ENCODE measurements at regions not wholly inside any gene's neighbourhood (a gene's known extent, or its start where the extent isn't known, plus 50 kb on each side); places are given as distances from the start of the nearest gene placed in this dataset.

DNA sequence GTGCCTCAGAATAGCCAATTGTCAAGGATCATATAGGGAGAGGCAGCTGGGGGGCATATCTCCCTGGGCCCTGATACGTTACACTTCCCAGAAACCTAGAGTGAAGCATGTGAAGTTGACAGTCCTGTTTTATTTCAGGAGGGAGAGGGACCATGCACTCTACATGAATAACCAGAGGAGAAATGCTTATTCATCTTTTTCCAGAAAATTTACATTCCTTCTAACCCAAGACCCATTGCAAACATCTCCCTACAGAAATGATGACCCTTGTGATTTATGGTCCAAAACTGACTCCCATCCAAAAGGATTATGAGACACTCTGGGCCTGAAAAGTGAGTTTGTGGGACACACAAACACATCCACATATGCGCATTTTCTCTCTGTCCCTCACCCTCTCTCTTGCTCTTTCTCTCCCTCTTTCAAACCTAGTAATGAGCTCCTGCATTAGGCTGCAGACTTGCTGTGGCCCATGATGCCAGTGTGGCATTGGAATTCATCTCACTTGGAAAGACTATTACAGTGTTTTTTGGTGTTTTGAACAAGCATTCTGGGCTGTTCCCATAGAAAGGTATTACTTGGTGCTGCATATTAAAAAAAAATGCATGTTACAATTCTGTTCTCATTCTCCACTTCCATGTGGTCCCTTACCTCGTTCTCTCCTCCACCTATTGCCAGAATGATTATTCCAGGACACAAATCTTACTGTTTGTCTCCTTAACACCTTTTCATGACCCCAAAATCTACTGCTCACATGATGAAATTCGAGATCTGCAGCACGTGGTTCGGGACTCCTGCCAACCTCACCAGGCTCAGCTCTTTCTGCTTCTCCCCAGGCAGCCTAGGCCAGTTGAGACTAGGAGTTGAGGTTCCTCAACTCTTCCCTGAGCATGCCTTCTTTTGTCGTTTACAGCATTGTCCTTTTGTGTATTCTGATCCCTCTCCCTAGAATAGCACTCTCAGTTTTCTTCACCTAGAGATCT is 451.3 kb upstream of the KLF4 start:
- TF ChIP-seq, protein P1, sequence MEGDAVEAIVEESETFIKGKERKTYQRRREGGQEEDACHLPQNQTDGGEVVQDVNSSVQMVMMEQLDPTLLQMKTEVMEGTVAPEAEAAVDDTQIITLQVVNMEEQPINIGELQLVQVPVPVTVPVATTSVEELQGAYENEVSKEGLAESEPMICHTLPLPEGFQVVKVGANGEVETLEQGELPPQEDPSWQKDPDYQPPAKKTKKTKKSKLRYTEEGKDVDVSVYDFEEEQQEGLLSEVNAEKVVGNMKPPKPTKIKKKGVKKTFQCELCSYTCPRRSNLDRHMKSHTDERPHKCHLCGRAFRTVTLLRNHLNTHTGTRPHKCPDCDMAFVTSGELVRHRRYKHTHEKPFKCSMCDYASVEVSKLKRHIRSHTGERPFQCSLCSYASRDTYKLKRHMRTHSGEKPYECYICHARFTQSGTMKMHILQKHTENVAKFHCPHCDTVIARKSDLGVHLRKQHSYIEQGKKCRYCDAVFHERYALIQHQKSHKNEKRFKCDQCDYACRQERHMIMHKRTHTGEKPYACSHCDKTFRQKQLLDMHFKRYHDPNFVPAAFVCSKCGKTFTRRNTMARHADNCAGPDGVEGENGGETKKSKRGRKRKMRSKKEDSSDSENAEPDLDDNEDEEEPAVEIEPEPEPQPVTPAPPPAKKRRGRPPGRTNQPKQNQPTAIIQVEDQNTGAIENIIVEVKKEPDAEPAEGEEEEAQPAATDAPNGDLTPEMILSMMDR (IDR thresholded peaks at IDR 0.05) = no peak
- no peak for TF ChIP-seq POLR2A (IDR thresholded peaks at IDR 0.05)
